ENCODE measurements at regions not wholly inside any gene's neighbourhood (a gene's known extent, or its start where the extent isn't known, plus 50 kb on each side); places are given as distances from the start of the nearest gene placed in this dataset.

DNA sequence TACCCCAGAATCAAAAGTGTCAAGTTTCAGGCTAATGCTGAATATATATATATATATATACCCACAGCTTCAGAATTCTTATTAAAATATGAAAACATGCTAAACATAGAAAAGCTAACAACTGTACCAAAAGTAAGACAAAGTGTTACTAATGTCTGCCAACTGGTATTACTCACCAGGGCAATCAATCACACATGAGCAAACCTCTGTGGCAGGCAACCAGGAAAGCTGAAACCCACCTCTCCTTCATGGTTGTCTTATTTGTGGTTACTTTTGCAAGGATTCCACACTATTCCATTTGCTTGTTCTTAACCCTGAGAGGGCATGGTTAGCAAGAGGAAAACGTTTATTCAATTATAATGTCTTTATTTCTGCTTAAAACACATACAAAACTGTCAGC lies 512.3 kb upstream of the MDFIC2 start:
- TF ChIP-seq POLR2A (IDR thresholded peaks at IDR 0.05): no peak
- TF ChIP-seq EP300 (IDR thresholded peaks at IDR 0.05): no peak
- TF ChIP-seq, protein P1, sequence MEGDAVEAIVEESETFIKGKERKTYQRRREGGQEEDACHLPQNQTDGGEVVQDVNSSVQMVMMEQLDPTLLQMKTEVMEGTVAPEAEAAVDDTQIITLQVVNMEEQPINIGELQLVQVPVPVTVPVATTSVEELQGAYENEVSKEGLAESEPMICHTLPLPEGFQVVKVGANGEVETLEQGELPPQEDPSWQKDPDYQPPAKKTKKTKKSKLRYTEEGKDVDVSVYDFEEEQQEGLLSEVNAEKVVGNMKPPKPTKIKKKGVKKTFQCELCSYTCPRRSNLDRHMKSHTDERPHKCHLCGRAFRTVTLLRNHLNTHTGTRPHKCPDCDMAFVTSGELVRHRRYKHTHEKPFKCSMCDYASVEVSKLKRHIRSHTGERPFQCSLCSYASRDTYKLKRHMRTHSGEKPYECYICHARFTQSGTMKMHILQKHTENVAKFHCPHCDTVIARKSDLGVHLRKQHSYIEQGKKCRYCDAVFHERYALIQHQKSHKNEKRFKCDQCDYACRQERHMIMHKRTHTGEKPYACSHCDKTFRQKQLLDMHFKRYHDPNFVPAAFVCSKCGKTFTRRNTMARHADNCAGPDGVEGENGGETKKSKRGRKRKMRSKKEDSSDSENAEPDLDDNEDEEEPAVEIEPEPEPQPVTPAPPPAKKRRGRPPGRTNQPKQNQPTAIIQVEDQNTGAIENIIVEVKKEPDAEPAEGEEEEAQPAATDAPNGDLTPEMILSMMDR (IDR thresholded peaks at IDR 0.05): no peak

All from stomach (tissue), 4 donors.